ENCODE measurements at regions not wholly inside any gene's neighbourhood (a gene's known extent, or its start where the extent isn't known, plus 50 kb on each side); places are given as distances from the start of the nearest gene placed in this dataset.

- DNase-seq: no peak
Measured at GRCh38 chr2:207290833-207291624, 125.3 kb upstream of the KLF7 start.

GRCh38 chr2:207291625-207292252, 126.0 kb upstream of the KLF7 start:
- DNase-seq: no peak

GRCh38 chr2:207296265-207296948, 130.7 kb upstream of the KLF7 start:
- no peak for DNase-seq

GRCh38 chr2:207300817-207301216, 135.1 kb upstream of the KLF7 start:
- no peak for DNase-seq

GRCh38 chr2:207304761-207305160, 139.0 kb upstream of the KLF7 start:
- no peak for DNase-seq

- DNase-seq: no peak
Measured at GRCh38 chr2:207308519-207309224, 142.9 kb upstream of the KLF7 start.

GRCh38 chr2:207311316-207312005, 145.7 kb upstream of the KLF7 start:
- no peak for DNase-seq

- DNase-seq: no peak
Measured at GRCh38 chr2:207312006-207312356, 146.2 kb upstream of the KLF7 start.

- no peak for DNase-seq
Measured at GRCh38 chr2:207313947-207314346, 148.2 kb upstream of the KLF7 start.

GRCh38 chr2:207315131-207315530, 149.4 kb upstream of the KLF7 start:
- DNase-seq: no peak

- no peak for DNase-seq
Measured at GRCh38 chr2:207316484-207316883, 150.7 kb upstream of the KLF7 start.

GRCh38 chr2:207316906-207317305, 151.2 kb upstream of the KLF7 start:
- no peak for DNase-seq

- DNase-seq: no peak
Measured at GRCh38 chr2:207317378-207317984, 151.7 kb upstream of the KLF7 start.

- no peak for DNase-seq
Measured at GRCh38 chr2:207318181-207318628, 152.5 kb upstream of the KLF7 start.

GRCh38 chr2:207319316-207319715, 153.6 kb upstream of the KLF7 start:
- DNase-seq: no peak

GRCh38 chr2:207320381-207321159, 154.8 kb upstream of the KLF7 start:
- DNase-seq: no peak

- no peak for DNase-seq
Measured at GRCh38 chr2:207321514-207321913, 155.8 kb upstream of the KLF7 start.

- no peak for DNase-seq
Measured at GRCh38 chr2:207324001-207324400, 158.3 kb upstream of the KLF7 start.

GRCh38 chr2:207327513-207327912, 161.8 kb upstream of the KLF7 start:
- no peak for DNase-seq

- DNase-seq: no peak
Measured at GRCh38 chr2:207328944-207329386, 163.2 kb upstream of the KLF7 start.

GRCh38 chr2:207330912-207331311, 165.2 kb upstream of the KLF7 start:
- DNase-seq: peak; percentile 73

Data from activated CD8-positive, alpha-beta memory T cell treated with anti-CD3 and anti-CD28 coated beads, Interleukin-2, amount 50 U/mL, for 48 hours (primary cell).